GM19397 (cell line): ENCODE measurements at regions not wholly inside any gene's neighbourhood (a gene's known extent, or its start where the extent isn't known, plus 50 kb on each side); places are given as distances from the start of the nearest gene placed in this dataset.

Source experiments
- ATAC-seq: cut with Tn5 transposase; IDR thresholded peaks from one replicate; pipeline ENCODE4 v1.9.1; 2021; ENCODE audit warnings: mild to moderate bottlenecking, moderate library complexity; ENCODE audit not compliant: unreplicated experiment

GRCh38 chr2:12381543-12382325 lies 335.0 kb upstream of the TRIB2 start:
- ATAC-seq = no peak

GRCh38 chr2:12382366-12382765 lies 334.4 kb upstream of the TRIB2 start:
- no peak for ATAC-seq

- ATAC-seq = no peak
Observed at GRCh38 chr2:12389344-12390045, 327.2 kb upstream of the TRIB2 start.

- ATAC-seq = no peak
Observed at GRCh38 chr2:12391116-12391515, 325.6 kb upstream of the TRIB2 start.

- no peak for ATAC-seq
Observed at GRCh38 chr2:12396699-12397098, 320.0 kb upstream of the TRIB2 start.

GRCh38 chr2:12397854-12398253 lies 318.9 kb upstream of the TRIB2 start:
- ATAC-seq = no peak

GRCh38 chr2:12399240-12399639 lies 317.5 kb upstream of the TRIB2 start:
- ATAC-seq = no peak

- no peak for ATAC-seq
Observed at GRCh38 chr2:12400543-12400942, 316.2 kb upstream of the TRIB2 start.

GRCh38 chr2:12402440-12403139 lies 314.1 kb upstream of the TRIB2 start:
- no peak for ATAC-seq

- ATAC-seq = no peak
Observed at GRCh38 chr2:12404497-12404896, 312.2 kb upstream of the TRIB2 start.

- no peak for ATAC-seq
Observed at GRCh38 chr2:12407160-12407559, 309.6 kb upstream of the TRIB2 start.

GRCh38 chr2:12412898-12413305 lies 303.8 kb upstream of the TRIB2 start:
- ATAC-seq = peak; percentile 86

GRCh38 chr2:12415536-12415935 lies 301.2 kb upstream of the TRIB2 start:
- ATAC-seq = no peak

- no peak for ATAC-seq
Observed at GRCh38 chr2:12416600-12416999, 300.1 kb upstream of the TRIB2 start.

- ATAC-seq = no peak
Observed at GRCh38 chr2:12417786-12418185, 298.9 kb upstream of the TRIB2 start.

GRCh38 chr2:12419803-12420202 lies 296.9 kb upstream of the TRIB2 start:
- no peak for ATAC-seq

- no peak for ATAC-seq
Observed at GRCh38 chr2:12421046-12421445, 295.7 kb upstream of the TRIB2 start.

GRCh38 chr2:12424219-12424618 lies 292.5 kb upstream of the TRIB2 start:
- no peak for ATAC-seq

- no peak for ATAC-seq
Observed at GRCh38 chr2:12424809-12425208, 291.9 kb upstream of the TRIB2 start.

- ATAC-seq = no peak
Observed at GRCh38 chr2:12428324-12428723, 288.4 kb upstream of the TRIB2 start.

GRCh38 chr2:12428786-12429185 lies 287.9 kb upstream of the TRIB2 start:
- ATAC-seq = no peak
